ENCODE measurements at regions not wholly inside any gene's neighbourhood (a gene's known extent, or its start where the extent isn't known, plus 50 kb on each side); places are given as distances from the start of the nearest gene placed in this dataset.

GRCh38 chr12:93107514-93108312, 178.6 kb upstream of the EEA1 start:
- DNase-seq: no peak

GRCh38 chr12:93108985-93109384, 179.9 kb upstream of the EEA1 start:
- DNase-seq: no peak

- DNase-seq: no peak
Observed at GRCh38 chr12:93109551-93110203, 180.6 kb upstream of the EEA1 start.

- no peak for DNase-seq
Observed at GRCh38 chr12:93111773-93112172, 182.7 kb upstream of the EEA1 start.

- DNase-seq: no peak
Observed at GRCh38 chr12:93113317-93114006, 184.4 kb upstream of the EEA1 start.

GRCh38 chr12:93115198-93115601, 186.1 kb upstream of the EEA1 start:
- DNase-seq: no peak

- no peak for DNase-seq
Observed at GRCh38 chr12:93115646-93116045, 186.6 kb upstream of the EEA1 start.

GRCh38 chr12:93116632-93117031, 187.5 kb upstream of the EEA1 start:
- no peak for DNase-seq

- no peak for DNase-seq
Observed at GRCh38 chr12:93121729-93122488, 192.8 kb upstream of the EEA1 start.

GRCh38 chr12:93122569-93123091, 193.5 kb upstream of the EEA1 start:
- no peak for DNase-seq

GRCh38 chr12:93125126-93125525, 196.0 kb upstream of the EEA1 start:
- DNase-seq: no peak

GRCh38 chr12:93126069-93126474, 197.0 kb upstream of the EEA1 start:
- no peak for DNase-seq

GRCh38 chr12:93127107-93127560, 198.0 kb upstream of the EEA1 start:
- no peak for DNase-seq

- DNase-seq: no peak
Observed at GRCh38 chr12:93127582-93128331, 198.7 kb upstream of the EEA1 start.

- DNase-seq: no peak
Observed at GRCh38 chr12:93128332-93128707, 199.2 kb upstream of the EEA1 start.

- DNase-seq: no peak
Observed at GRCh38 chr12:93130366-93131054, 201.4 kb upstream of the EEA1 start.

GRCh38 chr12:93133361-93133760, 204.3 kb upstream of the EEA1 start:
- no peak for DNase-seq

- no peak for DNase-seq
Observed at GRCh38 chr12:93134175-93134890, 205.2 kb upstream of the EEA1 start.

GRCh38 chr12:93134893-93135285, 205.8 kb upstream of the EEA1 start:
- no peak for DNase-seq
